ENCODE measurements at regions not wholly inside any gene's neighbourhood (a gene's known extent, or its start where the extent isn't known, plus 50 kb on each side); places are given as distances from the start of the nearest gene placed in this dataset.

DNA sequence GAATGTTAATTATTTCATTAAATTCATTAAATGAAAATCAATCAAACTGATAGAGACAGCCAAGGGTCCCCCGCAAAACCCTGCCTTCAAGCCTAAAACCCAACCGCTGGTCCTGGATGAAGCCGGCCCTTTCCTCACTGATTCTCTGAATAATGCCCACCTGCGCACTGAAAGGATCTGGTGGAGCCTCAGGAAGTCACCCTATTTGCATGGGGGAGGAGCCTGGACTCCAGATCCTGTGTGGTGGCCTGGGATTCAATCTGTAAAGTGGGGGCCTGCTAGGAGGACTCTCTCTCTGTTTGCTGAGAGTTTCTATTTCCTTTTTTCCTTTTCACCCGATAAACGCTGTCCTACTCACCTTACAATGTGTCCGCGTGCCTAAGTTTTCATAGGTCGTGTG is 97.9 kb upstream of the ADAMTS3 start:
- TF ChIP-seq, protein P1, sequence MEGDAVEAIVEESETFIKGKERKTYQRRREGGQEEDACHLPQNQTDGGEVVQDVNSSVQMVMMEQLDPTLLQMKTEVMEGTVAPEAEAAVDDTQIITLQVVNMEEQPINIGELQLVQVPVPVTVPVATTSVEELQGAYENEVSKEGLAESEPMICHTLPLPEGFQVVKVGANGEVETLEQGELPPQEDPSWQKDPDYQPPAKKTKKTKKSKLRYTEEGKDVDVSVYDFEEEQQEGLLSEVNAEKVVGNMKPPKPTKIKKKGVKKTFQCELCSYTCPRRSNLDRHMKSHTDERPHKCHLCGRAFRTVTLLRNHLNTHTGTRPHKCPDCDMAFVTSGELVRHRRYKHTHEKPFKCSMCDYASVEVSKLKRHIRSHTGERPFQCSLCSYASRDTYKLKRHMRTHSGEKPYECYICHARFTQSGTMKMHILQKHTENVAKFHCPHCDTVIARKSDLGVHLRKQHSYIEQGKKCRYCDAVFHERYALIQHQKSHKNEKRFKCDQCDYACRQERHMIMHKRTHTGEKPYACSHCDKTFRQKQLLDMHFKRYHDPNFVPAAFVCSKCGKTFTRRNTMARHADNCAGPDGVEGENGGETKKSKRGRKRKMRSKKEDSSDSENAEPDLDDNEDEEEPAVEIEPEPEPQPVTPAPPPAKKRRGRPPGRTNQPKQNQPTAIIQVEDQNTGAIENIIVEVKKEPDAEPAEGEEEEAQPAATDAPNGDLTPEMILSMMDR (IDR thresholded peaks at IDR 0.05 in 4 of 5, conservative IDR thresholded peaks at IDR 0.05 in 1 of 5) = no peak
- TF ChIP-seq POLR2A (IDR thresholded peaks at IDR 0.05) = no peak

Measured in gastrocnemius medialis (tissue), 4 donors.